SK-N-SH treated with all-trans-retinoic acid at 6 μM for 48 hours (cell line): ENCODE measurements at regions not wholly inside any gene's neighbourhood (a gene's known extent, or its start where the extent isn't known, plus 50 kb on each side); places are given as distances from the start of the nearest gene placed in this dataset.

Source experiments
- ARNTL ChIP-seq: fragments of 450-650 bp; formaldehyde crosslinking; IDR thresholded peaks from 2 replicates; pipeline ENCODE4 v1.5.0; 2020; ENCODE audit warnings: low read depth, mild to moderate bottlenecking, moderate library complexity, borderline replicate concordance
- CSDC2 ChIP-seq: fragments of 250-450 bp; sonication (Bioruptor Pico); IDR thresholded peaks from 2 replicates; pipeline ENCODE4 v1.5.0; 2020; ENCODE audit warnings: mild to moderate bottlenecking, moderate library complexity
- PPARA ChIP-seq: fragments of 250-450 bp; sonication (Bioruptor Pico); IDR thresholded peaks from 2 replicates; pipeline ENCODE4 v1.5.0; 2020; ENCODE audit warnings: mild to moderate bottlenecking, borderline replicate concordance
- TCF4 ChIP-seq: fragments of 250-450 bp; sonication (Bioruptor Pico); IDR thresholded peaks from 2 replicates; pipeline ENCODE4 v1.8.0; 2021; ENCODE audit warnings: mild to moderate bottlenecking, moderate library complexity, borderline replicate concordance
- ZC3H10 ChIP-seq: fragments of 250-450 bp; sonication (Bioruptor Pico); IDR thresholded peaks from 2 replicates; pipeline ENCODE4 v1.5.1; 2021; ENCODE audit warnings: mild to moderate bottlenecking, moderate library complexity
- ZFP3 ChIP-seq: fragments of 250-450 bp; sonication (Bioruptor Pico); IDR thresholded peaks from 2 replicates; pipeline ENCODE4 v1.5.0; 2020; ENCODE audit warnings: mild to moderate bottlenecking, moderate library complexity
- ZNF8 ChIP-seq: fragments of 450-650 bp; formaldehyde crosslinking; IDR thresholded peaks from 2 replicates; pipeline ENCODE4 v1.5.0; 2020; ENCODE audit warnings: mild to moderate bottlenecking, moderate library complexity
- TF ChIP-seq, protein P1 (sequence below): fragments of 250-450 bp; sonication (Bioruptor Pico); IDR thresholded peaks from 2 replicates; pipeline ENCODE4 v1.8.0; 2020; ENCODE audit warnings: mild to moderate bottlenecking, moderate library complexity, borderline replicate concordance

DNA sequence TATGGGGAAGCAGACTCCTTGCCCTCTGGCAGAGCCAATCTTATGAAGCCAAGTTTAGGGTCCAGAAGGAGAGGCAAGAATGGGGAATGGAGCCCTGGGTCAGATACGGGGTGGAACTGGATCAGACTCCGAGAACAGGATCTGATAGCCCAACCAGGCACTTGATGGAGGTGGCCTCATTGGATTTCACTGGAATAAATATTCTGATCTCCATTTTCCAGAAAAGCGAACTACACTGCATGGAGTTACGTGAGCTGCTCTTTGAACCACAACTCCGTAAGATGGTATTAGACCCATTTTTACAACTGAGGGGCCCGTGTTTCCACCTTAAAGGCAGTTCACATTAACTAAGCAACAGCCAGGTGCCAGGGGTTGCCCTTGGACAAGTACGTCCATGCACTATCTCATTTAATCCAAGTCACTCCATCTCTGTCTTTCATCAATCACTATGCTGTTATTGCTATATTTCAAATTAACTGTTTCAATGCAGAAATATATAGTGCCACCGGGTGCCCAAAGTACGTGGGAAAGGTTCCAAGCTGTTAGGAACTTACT is 155.2 kb downstream of the BCL11B start:
- TF ChIP-seq ZNF8 (CRISPR knock-in tag) = no peak
- TF ChIP-seq, protein P1, sequence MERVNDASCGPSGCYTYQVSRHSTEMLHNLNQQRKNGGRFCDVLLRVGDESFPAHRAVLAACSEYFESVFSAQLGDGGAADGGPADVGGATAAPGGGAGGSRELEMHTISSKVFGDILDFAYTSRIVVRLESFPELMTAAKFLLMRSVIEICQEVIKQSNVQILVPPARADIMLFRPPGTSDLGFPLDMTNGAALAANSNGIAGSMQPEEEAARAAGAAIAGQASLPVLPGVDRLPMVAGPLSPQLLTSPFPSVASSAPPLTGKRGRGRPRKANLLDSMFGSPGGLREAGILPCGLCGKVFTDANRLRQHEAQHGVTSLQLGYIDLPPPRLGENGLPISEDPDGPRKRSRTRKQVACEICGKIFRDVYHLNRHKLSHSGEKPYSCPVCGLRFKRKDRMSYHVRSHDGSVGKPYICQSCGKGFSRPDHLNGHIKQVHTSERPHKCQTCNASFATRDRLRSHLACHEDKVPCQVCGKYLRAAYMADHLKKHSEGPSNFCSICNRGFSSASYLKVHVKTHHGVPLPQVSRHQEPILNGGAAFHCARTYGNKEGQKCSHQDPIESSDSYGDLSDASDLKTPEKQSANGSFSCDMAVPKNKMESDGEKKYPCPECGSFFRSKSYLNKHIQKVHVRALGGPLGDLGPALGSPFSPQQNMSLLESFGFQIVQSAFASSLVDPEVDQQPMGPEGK (CRISPR knock-in tag) = no peak
- TF ChIP-seq ZC3H10 (CRISPR knock-in tag) = no peak
- no peak for TF ChIP-seq CSDC2 (CRISPR knock-in tag)
- TF ChIP-seq ZFP3 (CRISPR knock-in tag) = no peak
- no peak for TF ChIP-seq PPARA (CRISPR knock-in tag)
- no peak for TF ChIP-seq ARNTL (CRISPR knock-in tag)
- no peak for TF ChIP-seq TCF4 (CRISPR knock-in tag)
